SK-N-SH (cell line): ENCODE measurements at regions not wholly inside any gene's neighbourhood (a gene's known extent, or its start where the extent isn't known, plus 50 kb on each side); places are given as distances from the start of the nearest gene placed in this dataset.

Source experiments
- CTCF ChIA-PET: fragments of 300-600, 350-600 bp; formaldehyde crosslinking; extraction: SDS; loops from one replicate; lab custom pipeline; 2021; lab: Yijun Ruan, JAX
- POLR2A ChIA-PET: fragments of 350-600 bp; sonication (Branson Sonifier 250); formaldehyde crosslinking; extraction: SDS; loops from one replicate; lab custom pipeline; 2020; ENCODE audit warnings: antibody characterized with exemption, inconsistent platforms; lab: Yijun Ruan, JAX
- DNase-seq: peaks from one replicate; pipeline ENCODE4 v3.0.0; 2012
- H2AFZ ChIP-seq: fragments of 200-600 bp; sonication (generic); 2 replicates; pipeline ENCODE4 v1.8.1; 2016; ENCODE audit warnings: antibody characterized with exemption, mild to moderate bottlenecking, low read depth
- H3F3A ChIP-seq: fragments of 200-600 bp; sonication (generic); replicated peaks from 2 replicates; pipeline ENCODE3; 2016; ENCODE audit warnings: antibody characterized with exemption, mild to moderate bottlenecking; ENCODE audit not compliant: insufficient read depth
- H3K27ac ChIP-seq, 2 experiments: fragments of 200-500 bp in 1 of 2; fragments of 200-600 bp in 1 of 2; sonication (Bioruptor generic) in 1 of 2; sonication (generic), shearing (Covaris generic) in 1 of 2; 2 replicates each; pipeline versions ENCODE4 v1.5.1 to v1.6.1; 2014 to 2016; ENCODE audit warnings: low read depth in 2 of 2, inconsistent platforms in 1 of 2, low read length in 1 of 2, mild to moderate bottlenecking in 1 of 2, mixed read lengths in 1 of 2
- H3K27me3 ChIP-seq: fragments of 200-600 bp; sonication (generic), shearing (Covaris generic); 2 replicates; pipeline ENCODE4 v1.6.1; 2016; ENCODE audit warnings: mixed run types; ENCODE audit not compliant: insufficient read depth
- H3K36me3 ChIP-seq, 2 experiments: fragments of 200-500 bp in 1 of 2; fragments of 200-600 bp in 1 of 2; sonication (Bioruptor generic) in 1 of 2; sonication (generic) in 1 of 2; replicated peaks in 1 of 2; 2 replicates each; pipeline versions ENCODE3 to v1.5.1; 2014 to 2016; ENCODE audit warnings: low read length in 1 of 2, mild to moderate bottlenecking in 1 of 2; ENCODE audit not compliant: insufficient read depth in 2 of 2, control insufficient read depth in 1 of 2
- H3K4me1 ChIP-seq, 2 experiments: fragments of 200-500 bp in 1 of 2; fragments of 200-600 bp in 1 of 2; sonication (Bioruptor generic) in 1 of 2; sonication (generic), shearing (Covaris generic) in 1 of 2; 2 replicates each; pipeline versions ENCODE4 v1.5.1 to v1.6.1; 2014 to 2016; ENCODE audit warnings: low read depth in 1 of 2, low read length in 1 of 2, mixed run types in 1 of 2; ENCODE audit not compliant: insufficient read depth in 2 of 2, control insufficient read depth in 1 of 2
- H3K4me2 ChIP-seq: fragments of 200-600 bp; sonication (generic), shearing (Covaris generic); 2 replicates; pipeline ENCODE4 v1.6.1; 2017; ENCODE audit warnings: mixed run types
- H3K4me3 ChIP-seq, 2 experiments: fragments of 200-500 bp in 1 of 2; fragments of 200-600 bp in 1 of 2; sonication (Bioruptor generic) in 1 of 2; sonication (generic), shearing (Covaris generic) in 1 of 2; 2 replicates each; pipeline versions ENCODE4 v1.5.1 to v1.8.1; 2014 to 2016; ENCODE audit warnings: low read depth in 2 of 2, inconsistent platforms in 1 of 2, low read length in 1 of 2, mild to moderate bottlenecking in 1 of 2, mixed read lengths in 1 of 2, moderate library complexity in 1 of 2
- H3K79me2 ChIP-seq: fragments of 200-600 bp; sonication (generic); 2 replicates; pipeline ENCODE4 v1.8.1; 2017; ENCODE audit warnings: mild to moderate bottlenecking; ENCODE audit not compliant: insufficient read depth
- H3K9ac ChIP-seq: fragments of 200-600 bp; sonication (generic); 2 replicates; pipeline ENCODE4 v1.6.1; 2017; ENCODE audit warnings: mixed run types
- H3K9me2 ChIP-seq: fragments of 200-600 bp; sonication (generic); 2 replicates; pipeline ENCODE4 v1.6.1; 2017; ENCODE audit warnings: mixed run types
- H3K9me3 ChIP-seq: fragments of 200-600 bp; sonication (generic); 2 replicates; pipeline ENCODE4 v1.6.1; 2017; ENCODE audit warnings: mixed run types, mild to moderate bottlenecking, moderate library complexity
- H4K20me1 ChIP-seq: fragments of 200-600 bp; sonication (generic); 2 replicates; pipeline ENCODE4 v1.6.1; 2017; ENCODE audit warnings: mild to moderate bottlenecking, mixed run types; ENCODE audit not compliant: insufficient read depth
- CHD2 ChIP-seq: fragments of 150-350 bp; IDR thresholded peaks from 2 replicates; pipeline ENCODE4 v1.6.1; 2018; ENCODE audit warnings: low read length; ENCODE audit not compliant: partially characterized antibody
- ELF1 ChIP-seq: IDR thresholded peaks from 2 replicates; pipeline ENCODE4 v1.4.0; 2012
- FOSL2 ChIP-seq: IDR thresholded peaks from 2 replicates; pipeline ENCODE4 v1.4.0; 2012; ENCODE audit warnings: low read depth, mild to moderate bottlenecking, moderate library complexity, borderline replicate concordance
- FOXM1 ChIP-seq: IDR thresholded peaks from 2 replicates; pipeline ENCODE4 v1.4.0; 2012; ENCODE audit warnings: low read depth, mild to moderate bottlenecking
- MXI1 ChIP-seq: IDR thresholded peaks from 2 replicates; pipeline ENCODE4 v1.6.1; 2012; ENCODE audit warnings: mild to moderate bottlenecking, low read depth, low read length, improper control_type of control experiment
- RAD21 ChIP-seq: IDR thresholded peaks from 2 replicates; pipeline ENCODE4 v1.6.1; 2012; ENCODE audit warnings: mild to moderate bottlenecking, low read length
- SIN3A ChIP-seq: IDR thresholded peaks from 2 replicates; pipeline ENCODE4 v1.6.1; 2012; ENCODE audit warnings: low read depth, mild to moderate bottlenecking, low read length, moderate library complexity, borderline replicate concordance
- SMC3 ChIP-seq: IDR thresholded peaks from 2 replicates; pipeline ENCODE4 v1.6.1; 2012; ENCODE audit warnings: low read depth, low read length, improper control_type of control experiment
- TCF12 ChIP-seq: IDR thresholded peaks from 2 replicates; pipeline ENCODE4 v1.4.0; 2012
- TEAD4 ChIP-seq: IDR thresholded peaks from 2 replicates; pipeline ENCODE4 v1.4.0; 2012; ENCODE audit warnings: mild to moderate bottlenecking, borderline replicate concordance; ENCODE audit not compliant: insufficient read depth
- WGBS: methylation state at CpG from one replicate; pipeline ENCODE4 v1.1.6; 2017; ENCODE audit warnings: low lambda C conversion rate; 5-methylcytosine and 5-hydroxymethylcytosine counted together
- TF ChIP-seq, protein P1 (sequence below): fragments of 150-350 bp; IDR thresholded peaks from 2 replicates; pipeline ENCODE4 v1.6.1; 2016; ENCODE audit warnings: mild to moderate bottlenecking, low read depth, low read length
- TF ChIP-seq, protein P2 (sequence below): IDR thresholded peaks from 2 replicates; pipeline ENCODE4 v1.4.0; 2012; ENCODE audit warnings: low read depth, borderline replicate concordance
- TF ChIP-seq, protein P3 (sequence below): IDR thresholded peaks from 2 replicates; pipeline ENCODE4 v1.4.0; 2012; ENCODE audit warnings: low read depth

DNA sequence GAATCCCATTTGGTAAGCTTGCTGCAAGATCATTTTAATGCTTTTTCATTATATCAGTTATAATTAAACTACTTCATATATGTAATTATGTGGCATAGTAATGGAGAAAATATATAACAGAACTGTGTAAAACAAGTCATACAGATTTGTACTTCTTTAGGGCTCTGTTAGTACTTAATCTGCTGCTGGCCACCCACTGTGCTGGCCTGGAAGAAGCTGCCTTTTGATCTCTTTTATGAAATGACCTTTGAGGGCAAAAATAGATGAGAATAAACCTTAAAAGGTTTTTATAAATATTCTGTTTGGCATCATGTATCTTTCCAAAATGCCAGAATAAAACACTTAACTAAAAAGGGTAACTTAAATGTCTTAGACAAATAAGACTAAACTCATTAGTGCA lies 262.9 kb downstream of the ZIC1 start (continued):
- TF ChIP-seq TEAD4, result no peak
- TF ChIP-seq, protein P1, sequence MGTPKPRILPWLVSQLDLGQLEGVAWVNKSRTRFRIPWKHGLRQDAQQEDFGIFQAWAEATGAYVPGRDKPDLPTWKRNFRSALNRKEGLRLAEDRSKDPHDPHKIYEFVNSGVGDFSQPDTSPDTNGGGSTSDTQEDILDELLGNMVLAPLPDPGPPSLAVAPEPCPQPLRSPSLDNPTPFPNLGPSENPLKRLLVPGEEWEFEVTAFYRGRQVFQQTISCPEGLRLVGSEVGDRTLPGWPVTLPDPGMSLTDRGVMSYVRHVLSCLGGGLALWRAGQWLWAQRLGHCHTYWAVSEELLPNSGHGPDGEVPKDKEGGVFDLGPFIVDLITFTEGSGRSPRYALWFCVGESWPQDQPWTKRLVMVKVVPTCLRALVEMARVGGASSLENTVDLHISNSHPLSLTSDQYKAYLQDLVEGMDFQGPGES, result no peak
- TF ChIP-seq ELF1, result no peak
- no peak for TF ChIP-seq CHD2
- no peak for TF ChIP-seq TCF12
- no peak for TF ChIP-seq SMC3
- no peak for TF ChIP-seq MXI1
- TF ChIP-seq FOXM1, result no peak
- TF ChIP-seq, protein P2, sequence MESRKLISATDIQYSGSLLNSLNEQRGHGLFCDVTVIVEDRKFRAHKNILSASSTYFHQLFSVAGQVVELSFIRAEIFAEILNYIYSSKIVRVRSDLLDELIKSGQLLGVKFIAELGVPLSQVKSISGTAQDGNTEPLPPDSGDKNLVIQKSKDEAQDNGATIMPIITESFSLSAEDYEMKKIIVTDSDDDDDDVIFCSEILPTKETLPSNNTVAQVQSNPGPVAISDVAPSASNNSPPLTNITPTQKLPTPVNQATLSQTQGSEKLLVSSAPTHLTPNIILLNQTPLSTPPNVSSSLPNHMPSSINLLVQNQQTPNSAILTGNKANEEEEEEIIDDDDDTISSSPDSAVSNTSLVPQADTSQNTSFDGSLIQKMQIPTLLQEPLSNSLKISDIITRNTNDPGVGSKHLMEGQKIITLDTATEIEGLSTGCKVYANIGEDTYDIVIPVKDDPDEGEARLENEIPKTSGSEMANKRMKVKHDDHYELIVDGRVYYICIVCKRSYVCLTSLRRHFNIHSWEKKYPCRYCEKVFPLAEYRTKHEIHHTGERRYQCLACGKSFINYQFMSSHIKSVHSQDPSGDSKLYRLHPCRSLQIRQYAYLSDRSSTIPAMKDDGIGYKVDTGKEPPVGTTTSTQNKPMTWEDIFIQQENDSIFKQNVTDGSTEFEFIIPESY, result no peak
- no peak for TF ChIP-seq SIN3A
- TF ChIP-seq, all 33 proteins: peak for 0

DNA sequence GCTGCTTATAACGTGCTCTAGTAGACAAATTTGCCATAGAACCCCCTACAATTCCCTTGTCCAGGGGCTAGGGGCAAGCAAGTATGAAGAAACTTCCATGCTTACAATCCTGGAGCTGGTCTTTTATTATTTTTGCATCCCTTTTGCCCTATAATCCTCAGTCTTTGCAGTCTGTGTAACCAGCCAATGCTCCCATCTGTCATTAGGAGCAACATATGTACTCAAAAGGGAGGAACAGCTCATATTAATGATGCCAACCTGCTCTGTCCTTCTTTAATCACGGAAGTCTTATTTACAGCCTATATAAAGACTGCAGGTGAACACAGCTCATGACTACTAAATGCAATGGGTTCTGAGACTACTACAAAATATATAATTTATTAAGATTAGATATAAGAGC lies 263.3 kb downstream of the ZIC1 start:
- no peak for DNase-seq
- WGBS, result 14% methylated on average over 2 of the region's 2 CpGs
- Histone ChIP-seq H3K4me2 (no peak overlapping the region), H4K20me1 (no peaks in the 10 kb centered on the region), H3K36me3 (no peaks in the 10 kb centered on the region), H3K4me3 (no peak overlapping the region), H3K4me1 (no peaks in the 10 kb centered on the region; a peak in 1 of 4 replicates), H3K9ac (no peak overlapping the region), H3F3A (no peaks in the 10 kb centered on the region), H3K9me2 (no peaks in the 10 kb centered on the region), H3K9me3 (no peaks in the 10 kb centered on the region), H3K27ac (no peak overlapping the region), H2AFZ (no peak overlapping the region), H3K27me3 (no peaks in the 10 kb centered on the region)
- POLR2A ChIA-PET, result no interaction called here
- no peak for TF ChIP-seq CHD2
- TF ChIP-seq, protein P1, result no peak
- TF ChIP-seq RAD21, result no peak
- no peak for TF ChIP-seq SIN3A
- TF ChIP-seq, protein P3, sequence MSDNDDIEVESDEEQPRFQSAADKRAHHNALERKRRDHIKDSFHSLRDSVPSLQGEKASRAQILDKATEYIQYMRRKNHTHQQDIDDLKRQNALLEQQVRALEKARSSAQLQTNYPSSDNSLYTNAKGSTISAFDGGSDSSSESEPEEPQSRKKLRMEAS, result no peak
- TF ChIP-seq SMC3, result no peak
- no peak for TF ChIP-seq MXI1
- no peak for TF ChIP-seq TCF12
- no peak for TF ChIP-seq FOXM1
- no peak for TF ChIP-seq FOSL2
- TF ChIP-seq, all 33 proteins: peak for 0
- no peaks in the 10 kb centered on the region for H3K79me2 ChIP-seq
- CTCF ChIA-PET, result interaction anchor here (1.1 kb wide), 1 partner anchor 405 kb away, joined by 3 read pairs; no protein-coding TSS in a partner anchor
